HG02885 (cell line): ENCODE measurements at regions not wholly inside any gene's neighbourhood (a gene's known extent, or its start where the extent isn't known, plus 50 kb on each side); places are given as distances from the start of the nearest gene placed in this dataset.
"Not testable (repeated sequence)": the region's sequence is repeated elsewhere in the genome, so short reads cannot be mapped to it uniquely, and the experiment has no call there.

Source experiments
- ATAC-seq: cut with Tn5 transposase; IDR thresholded peaks from one replicate; pipeline ENCODE4 v1.9.1; 2021; ENCODE audit warnings: mild to moderate bottlenecking; ENCODE audit not compliant: unreplicated experiment, poor library complexity

DNA sequence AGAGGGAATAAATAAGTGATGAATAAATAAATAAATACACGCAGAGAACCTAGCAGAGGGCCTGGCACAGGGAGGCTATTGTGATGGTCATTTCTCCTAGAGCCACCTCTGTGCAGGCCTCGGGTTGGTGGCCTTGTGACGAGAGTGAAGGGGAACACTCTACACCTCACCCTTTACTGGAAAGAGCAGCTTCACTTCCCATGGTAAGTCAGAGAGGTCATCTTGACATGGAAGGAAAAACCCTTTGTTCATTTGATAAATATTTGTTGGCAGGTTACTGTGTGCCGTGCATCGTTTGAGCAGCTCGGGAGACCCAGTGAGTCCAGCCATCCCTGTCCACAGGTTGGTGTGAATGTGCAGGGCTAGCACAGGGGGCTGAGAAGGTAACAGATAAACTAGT lies 70.2 kb upstream of the PODXL start:
- no peak for ATAC-seq

DNA sequence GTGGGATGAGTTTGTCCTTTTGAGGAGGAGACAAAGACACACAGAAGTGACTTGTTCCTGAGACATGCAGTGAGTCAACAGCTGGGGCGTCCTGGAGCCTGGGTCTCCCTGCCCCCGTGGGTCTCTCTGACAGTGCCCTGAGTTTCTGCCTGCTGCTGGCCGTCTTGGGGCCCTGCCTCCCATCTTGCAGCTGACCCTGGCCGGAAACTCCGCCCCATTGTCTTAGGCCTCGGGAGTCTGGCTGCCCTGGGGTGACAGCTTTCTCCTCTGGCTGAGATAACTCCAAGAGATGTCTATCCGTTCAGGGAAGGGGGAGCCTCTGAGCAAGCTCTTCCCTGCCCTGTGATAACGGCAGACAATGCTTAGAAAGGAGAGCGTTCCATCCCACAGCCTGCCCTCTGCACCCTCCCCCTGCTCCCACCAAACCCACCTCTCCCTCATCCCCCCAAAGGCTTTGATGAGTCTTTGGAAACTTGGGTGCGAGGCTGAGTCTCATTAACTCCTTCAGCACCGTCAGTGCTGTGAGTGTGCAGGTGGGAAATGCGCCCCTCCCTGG lies 69.5 kb upstream of the PODXL start:
- ATAC-seq: no peak

DNA sequence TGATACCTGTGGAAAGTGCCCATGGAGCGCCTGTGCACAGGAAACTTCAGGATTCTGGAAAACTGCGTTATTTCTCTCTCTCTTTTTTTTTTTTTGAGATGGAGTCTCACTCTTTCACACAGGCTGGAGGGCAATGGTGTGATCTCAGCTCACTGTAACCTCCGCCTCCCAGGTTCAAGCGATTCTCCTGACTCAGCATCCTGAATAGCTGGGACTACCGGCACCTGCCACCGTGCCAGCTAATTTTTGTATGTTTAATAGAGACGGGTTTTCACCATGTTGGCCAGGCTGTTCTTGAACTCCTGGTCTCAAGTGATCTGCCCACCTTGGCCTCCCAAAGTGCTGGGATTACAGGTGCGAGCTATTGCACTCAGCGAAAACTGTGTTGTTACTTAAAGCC lies 68.9 kb upstream of the PODXL start:
- not testable (repeated sequence) for ATAC-seq

DNA sequence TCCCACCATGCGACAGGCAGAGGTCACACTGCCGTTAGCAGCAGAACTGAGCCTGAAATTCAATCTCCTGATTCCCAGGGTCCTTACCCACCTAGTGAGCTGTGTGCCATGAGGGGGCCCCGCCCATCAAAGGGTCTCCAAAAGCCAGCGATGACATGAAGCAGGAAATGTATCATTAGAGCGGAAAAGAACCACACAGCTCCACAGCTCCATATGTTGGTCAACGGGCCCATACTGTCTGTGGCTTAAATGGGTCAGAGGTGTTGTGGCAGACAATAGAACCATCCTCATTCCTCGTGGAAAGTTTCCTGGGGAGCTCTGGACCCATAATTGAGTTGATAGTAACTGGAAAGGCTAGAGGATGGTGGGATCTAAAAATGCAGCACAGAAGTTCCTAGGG lies 68.1 kb upstream of the PODXL start:
- ATAC-seq: no peak

DNA sequence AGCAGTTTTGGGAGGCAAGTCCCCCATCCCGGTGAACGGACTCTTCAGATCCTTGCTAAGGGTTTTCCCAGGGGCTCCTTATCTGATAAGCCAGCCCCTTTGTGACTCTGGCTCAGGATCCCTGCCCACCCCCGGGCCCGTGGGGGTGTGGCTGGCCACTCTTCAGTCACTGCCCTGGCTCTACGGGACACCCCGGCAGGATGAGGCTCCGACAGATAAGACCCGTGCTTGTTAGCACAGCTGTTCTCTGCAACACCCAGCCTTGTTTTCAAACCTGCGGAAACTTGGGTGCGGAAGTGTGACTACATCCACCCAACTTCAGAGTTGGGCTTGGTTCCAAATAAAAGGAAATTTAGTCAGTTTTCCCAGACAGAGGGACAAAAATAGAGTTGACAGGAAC lies 66.7 kb upstream of the PODXL start:
- no peak for ATAC-seq

DNA sequence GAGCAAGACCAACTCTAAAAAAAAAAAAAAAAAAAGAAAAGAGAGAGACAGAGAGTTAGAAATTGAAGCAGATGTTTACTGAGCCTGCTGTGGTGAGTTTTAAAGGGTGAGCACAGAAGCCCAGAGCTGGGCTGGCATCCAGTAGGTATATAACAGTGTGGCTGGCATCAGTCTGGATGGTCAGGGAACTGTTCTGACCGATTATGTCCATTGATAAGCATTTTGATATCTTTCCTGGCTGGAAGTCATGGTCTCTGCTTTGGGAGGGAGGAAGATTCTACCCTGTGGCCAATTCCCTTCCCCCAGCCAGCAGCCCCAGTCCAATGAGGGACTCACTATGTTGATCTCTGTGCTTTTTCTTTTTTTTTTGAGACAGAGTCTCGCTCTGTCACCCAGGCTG lies 65.2 kb upstream of the PODXL start:
- ATAC-seq: no peak

DNA sequence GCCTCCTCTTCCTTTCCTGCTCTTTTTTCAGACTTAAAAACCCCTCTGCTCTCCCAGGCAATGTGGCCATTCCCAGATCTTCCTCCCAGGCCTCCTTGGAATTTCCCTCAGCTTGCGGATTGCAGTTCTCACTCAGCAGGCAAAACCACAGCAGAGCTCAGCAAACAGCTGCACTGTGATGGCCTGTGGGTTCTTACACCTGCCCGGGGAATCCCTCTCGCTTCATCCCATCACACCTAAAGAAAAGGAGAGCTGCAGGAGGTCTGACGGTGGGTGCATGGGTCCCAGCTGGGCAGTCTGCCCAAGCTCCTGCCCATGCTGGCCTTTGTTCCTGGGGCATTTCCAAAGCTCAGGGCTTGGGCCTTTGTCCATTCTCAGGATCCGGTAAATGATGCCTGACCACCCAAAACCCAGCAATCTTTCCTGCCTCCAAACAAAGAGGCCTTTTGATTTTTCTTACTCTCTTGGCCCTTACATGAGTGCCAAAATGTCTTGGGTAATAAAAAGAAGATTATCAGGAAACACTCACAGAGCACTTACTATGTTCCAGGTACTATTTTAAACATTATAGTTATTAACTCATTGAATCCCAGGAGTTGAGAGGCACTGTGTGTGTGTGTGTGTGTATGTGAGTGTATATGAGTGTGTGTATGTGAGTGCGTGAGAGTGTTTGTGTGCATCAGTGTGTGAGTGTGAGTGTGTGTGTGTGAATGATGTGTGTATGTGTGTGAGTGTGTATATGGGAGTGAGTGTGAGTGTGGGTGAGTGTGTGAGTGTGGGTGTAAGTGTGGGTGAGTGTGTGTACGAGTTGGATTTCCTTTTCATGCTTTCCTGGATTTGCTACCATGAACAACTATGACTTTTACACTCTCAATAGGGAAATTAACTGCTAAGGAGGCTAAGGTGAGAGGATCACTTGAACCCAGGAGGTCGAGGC lies 64.5 kb upstream of the PODXL start:
- ATAC-seq: no peak

DNA sequence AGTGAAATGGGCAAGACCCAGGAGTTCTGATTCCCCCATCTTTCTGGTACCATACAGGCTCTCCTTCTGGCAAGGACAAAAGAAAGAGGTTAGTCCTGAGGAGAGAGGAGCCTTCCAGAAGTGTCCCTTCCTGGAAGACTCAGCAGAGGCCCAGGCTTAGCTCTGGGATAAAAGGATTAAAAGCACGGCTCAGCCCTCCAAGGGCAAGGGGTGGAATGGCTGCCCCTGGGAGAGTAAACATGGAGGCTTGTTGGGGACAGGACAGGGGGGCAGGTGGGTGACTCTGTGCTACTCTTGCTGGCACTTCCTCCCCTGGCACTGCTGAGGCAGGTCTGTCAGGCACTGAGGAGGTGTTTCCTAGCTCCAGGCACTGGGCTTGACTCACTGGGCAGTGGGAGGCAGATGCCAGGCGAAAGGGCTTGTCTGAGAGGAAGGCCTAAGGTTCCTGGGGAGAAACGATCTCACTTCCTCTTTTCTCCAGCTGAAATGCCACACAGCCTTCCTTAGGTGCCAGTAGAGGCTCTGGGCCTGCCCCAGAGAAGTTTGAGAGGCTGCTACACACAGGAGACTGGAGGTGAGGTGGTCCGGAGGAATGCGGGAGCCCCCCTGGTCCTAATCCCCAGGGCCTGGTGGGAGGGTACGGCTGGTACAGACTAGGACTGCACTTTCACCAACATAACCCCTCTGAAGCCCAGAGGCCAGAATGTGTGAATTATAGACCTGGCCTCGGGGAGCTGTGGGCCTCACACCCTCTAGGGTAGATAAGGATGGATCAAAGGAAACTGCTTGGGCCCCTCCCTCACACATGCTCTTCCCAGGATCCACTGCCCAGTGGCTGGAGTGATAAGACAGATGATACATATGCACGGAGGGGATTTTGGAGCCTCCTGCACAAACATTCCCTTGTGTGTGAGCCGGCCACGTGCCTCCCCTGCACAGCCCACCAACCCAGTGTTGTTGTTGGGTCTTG lies 63.2 kb upstream of the PODXL start:
- ATAC-seq: no peak

DNA sequence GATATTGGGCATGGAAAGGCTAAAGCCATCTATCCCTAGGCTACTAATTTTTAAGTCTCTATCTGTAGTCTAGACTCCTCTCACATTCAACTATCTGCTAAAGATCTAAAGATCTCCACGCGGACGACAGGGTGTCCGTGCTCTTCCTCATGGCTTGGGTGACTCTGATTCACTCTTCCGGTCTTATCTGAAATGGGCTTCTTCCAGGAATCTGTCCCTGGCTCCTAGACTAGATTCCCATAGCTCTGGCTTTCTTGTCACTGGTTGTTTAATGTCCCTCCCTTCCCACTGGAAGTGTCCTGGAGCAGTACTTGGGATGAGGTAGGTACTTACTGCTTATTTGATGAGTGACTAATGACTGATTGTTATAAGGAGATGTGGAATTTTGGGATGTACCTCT lies 62.0 kb upstream of the PODXL start:
- no peak for ATAC-seq

DNA sequence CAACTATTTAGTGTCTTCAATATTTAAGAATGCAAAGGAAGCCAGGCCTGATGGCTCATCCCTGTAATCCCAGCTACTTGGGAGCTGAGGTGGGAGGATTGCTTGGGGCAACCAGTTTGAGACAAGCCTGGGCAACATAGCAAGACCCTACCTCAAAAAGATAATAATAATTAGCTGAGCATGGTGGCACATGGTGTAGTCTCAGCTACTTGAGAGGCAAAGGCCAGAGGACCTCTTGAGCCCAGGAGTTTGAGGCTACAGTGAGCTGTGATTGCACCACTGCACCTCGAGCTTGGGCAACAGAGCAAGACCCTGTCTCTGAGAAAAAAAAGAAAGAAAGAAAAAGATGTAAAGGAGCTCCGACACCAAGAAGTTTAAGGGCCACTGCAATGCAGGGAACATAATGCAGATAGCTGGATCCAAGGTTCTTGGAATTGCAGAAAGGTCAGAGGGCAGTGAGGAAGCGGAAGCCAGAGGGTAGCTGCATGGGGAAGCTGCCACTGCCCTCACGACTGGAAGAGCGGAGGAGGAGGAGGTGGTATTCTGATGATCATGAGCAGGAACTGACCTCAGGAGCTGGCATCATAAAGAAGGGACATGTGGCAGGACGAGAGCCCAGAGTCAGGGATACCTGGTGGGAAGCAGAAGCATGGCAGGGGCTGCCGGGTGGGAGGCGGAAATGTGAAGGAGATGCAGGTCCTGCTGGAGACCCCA lies 60.2 kb upstream of the PODXL start:
- no peak for ATAC-seq

DNA sequence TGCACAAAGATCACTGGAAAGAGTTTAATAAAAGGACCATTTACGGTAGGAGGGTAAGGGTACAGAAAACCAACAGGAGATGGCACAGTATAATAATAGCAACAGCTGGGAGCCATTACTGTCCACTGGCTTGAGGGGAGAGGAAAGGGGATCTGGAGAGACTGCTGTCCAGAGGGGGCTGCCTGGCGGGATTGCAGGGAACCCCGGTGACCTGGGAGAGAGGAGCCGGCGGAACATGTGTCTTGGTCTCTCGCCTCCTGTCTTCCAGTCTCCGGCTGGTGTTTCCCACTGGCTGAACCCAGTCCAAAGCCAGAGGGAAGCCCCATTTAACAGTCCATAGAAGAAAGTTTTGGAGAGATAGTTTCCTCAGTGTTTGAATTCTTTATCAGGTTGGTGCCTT lies 57.5 kb upstream of the PODXL start:
- no peak for ATAC-seq

DNA sequence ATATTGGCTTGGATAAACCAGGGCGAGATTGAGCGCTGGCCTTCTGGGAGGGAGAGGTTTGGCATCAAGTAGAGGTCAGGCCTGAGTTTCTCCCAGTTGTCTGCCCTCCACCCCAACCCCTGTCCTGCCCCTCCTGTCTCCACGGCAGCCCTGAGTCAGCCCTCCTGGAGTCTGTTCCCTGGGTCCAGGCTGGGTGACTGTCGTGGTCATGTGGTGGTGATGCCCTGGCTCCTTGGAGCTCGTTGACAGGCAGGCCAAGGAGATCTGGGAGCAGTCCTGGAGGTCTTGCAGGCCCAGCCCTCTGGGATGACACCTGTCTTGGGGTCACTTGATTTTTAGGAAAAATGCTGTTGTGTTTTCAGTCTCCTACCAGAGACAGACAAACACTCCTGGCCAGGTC lies 53.6 kb upstream of the PODXL start:
- no peak for ATAC-seq

DNA sequence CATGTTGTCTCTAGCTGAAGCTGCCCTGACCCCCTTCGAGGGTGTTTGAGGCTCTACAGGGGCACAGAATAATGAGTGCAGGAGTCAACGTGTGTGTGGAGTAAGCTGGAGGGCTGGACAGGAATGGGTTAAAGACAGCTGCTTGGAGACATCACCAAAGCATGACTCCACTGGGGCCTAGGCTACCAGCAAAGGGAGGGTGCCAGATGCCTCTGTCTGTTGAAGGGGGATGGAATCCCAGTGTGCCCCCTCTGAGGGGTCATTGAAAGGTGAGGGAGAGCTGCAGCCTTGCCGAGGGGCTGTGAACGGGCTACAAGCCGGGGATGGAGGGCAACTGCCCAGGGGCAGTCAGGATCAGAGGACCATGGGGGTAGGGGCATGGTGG lies 51.7 kb upstream of the PODXL start:
- no peak for ATAC-seq

DNA sequence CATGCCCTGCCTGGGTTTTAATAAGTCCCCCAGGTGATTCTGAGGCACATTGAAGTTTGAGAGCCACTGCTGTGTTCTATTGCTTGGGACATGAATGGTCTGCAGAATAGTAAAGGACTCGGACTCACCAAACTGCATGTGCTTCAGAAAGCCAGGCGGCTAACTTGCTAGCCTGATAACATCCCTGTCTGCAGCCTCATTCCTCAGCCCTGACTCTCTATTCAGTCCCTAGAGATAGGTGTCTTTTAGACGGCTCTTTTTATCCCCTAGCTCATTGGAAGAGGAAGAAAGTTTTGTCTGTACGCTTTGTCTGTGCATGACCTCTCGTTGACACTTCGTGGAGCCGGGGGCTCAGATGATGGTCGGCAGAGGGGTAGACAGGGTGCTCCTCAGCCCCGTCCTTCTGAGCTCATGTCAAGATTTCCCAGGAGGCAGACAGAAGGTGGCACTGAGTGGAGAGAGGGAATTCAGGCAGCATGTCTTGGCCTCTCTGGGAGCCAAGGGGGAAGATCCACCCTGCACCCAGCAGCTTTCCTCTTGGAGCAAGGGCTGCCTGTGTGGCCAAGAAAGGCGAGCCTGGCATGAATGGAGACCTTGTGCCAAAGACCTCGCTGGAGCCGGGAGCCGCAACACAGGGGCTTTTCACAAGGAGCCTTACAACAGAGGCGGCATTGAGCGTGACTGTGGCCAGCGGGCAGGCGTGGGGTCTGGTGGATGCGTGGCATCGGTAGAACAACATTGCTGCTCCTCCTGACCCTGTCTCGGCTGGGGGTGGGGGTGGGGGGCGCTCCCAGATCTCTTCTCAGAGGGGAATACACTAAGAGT lies 51.1 kb upstream of the PODXL start:
- no peak for ATAC-seq

DNA sequence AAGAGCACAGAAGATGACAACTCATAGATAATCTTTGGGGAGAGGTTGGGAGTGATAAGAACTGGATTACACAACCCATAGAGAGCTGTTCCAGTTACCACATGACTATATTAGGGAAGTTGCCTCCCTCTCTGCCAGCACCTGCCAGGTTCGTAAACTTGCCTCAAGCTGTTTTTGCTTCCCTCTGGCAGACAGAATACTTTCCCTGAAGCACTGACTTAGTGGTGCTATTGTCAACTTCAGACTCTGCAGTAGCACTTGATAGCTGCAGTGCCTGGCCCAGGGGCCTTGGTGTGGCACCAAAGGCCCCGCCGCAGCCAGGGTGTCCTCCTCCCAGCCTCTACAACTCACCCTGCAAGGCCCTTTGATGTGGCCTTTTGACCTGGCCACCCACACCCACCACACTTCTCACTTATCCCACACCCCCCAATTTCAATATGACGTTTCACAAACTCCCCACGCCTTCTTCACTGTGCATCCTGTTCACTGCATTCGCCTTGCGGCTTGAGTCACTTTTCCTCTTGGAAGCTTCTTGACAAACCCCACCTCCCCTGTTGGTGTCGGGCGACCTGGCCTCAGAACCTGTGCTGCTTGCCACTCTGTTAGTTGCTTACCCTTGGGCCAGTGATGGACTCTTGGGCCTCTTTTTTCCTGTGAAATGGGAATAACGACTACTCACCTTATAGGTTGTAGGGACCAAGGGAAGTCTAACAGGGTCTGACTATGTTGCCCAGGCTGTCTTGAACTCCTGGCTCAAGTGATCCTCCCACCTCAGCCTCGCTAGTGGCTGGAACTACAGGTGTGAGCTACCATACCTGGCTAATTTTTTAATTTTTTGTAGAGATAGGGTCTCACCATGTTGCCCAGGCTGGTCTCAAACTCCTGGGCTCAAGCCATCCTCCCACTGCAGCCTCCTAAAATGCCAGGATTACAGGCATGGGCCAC lies 50.2 kb upstream of the PODXL start:
- no peak for ATAC-seq
